HG03520 (cell line): ENCODE measurements at regions not wholly inside any gene's neighbourhood (a gene's known extent, or its start where the extent isn't known, plus 50 kb on each side); places are given as distances from the start of the nearest gene placed in this dataset.
"Not testable (repeated sequence)": the region's sequence is repeated elsewhere in the genome, so short reads cannot be mapped to it uniquely, and the experiment has no call there.

ENCODE experiments used
- ATAC-seq: cut with Tn5 transposase; IDR thresholded peaks from one replicate; pipeline ENCODE4 v1.9.1; 2021; ENCODE audit warnings: mild to moderate bottlenecking, moderate library complexity; ENCODE audit not compliant: unreplicated experiment

DNA sequence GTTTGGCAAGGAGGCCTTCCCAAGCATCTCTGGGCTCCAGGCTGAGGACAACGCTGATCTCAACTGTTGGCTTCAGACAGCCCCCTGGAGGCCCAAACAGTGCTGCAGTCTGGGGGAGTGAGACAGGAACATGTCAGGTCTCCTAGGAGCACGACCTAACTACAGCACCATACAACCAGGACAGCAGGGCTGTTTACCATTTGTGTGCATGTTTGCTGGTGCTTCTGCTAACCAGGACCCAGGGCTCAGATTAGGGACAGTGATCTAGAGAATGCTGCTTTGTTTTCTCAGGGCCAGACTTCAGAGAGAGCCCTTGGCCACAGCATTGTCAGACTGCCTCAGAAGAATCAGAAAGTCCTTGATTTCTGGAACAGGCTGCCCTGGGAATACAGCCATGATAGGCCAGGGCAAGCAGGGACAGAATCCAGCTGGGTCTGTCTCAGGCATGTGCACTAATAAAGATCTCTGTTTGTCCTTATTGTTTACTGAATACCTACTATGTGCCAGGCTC is 126.5 kb downstream of the VPREB1 start:
- no peak for ATAC-seq

DNA sequence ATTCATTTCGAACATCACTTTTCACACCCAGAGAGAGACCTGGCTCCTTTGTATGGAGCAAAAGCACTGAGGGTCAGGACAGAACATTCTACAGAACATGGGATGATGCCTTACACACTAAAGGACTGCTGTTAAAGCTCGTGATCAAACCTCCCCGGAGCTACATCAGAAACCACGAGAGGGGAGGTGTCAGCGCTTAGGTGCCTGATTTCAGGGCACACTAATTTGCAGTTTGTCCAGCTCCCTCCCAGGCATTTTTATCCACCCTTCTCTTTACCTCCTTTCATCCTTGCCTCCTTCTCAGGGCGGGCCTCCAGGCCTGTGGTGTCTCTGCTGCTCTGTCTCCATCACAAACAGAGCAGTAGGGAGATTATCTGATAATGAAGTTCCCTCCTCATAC is 127.5 kb downstream of the VPREB1 start:
- no peak for ATAC-seq

DNA sequence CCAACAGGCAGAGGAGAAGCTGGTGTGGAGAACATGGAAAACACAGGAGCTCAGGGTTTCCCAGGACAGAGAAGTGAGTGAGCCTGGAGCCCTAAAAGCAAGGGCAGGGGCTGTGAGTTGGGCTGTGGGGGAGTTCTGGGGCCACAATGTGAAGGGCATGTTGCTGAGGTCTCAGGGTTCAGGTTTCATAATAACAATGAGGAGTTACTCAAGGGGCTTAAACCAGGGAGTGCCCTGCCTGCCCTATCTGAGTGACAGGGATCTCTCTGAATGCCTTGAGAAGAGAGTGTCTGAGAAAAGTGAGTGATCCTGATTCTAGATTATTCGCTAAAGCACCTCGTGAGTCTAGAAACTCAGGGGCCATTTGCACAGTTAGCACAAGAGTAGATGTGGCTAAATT is 129.6 kb downstream of the VPREB1 start:
- ATAC-seq: no peak

DNA sequence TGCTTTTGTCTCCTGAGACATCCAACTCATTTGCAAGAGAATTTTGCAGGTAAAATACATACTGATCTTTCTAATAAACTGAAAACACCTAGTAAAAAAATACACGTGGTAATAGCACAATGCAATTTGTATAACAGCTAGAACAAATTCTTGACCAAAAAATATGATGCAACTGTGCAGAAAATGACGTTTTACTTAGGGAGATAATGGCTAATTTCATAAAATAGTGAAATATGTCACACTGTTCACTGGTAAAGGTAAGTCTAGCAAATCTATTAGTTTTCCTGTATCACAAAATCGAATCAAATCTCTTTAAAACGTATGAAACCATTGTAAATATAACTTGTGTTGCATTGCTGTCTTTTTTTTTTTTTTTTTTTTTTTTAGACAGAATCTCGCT is 130.0 kb downstream of the VPREB1 start:
- ATAC-seq: no peak

- no peak for ATAC-seq
Measured at GRCh38 chr22:22375576-22376351, 131.2 kb downstream of the VPREB1 start.

DNA sequence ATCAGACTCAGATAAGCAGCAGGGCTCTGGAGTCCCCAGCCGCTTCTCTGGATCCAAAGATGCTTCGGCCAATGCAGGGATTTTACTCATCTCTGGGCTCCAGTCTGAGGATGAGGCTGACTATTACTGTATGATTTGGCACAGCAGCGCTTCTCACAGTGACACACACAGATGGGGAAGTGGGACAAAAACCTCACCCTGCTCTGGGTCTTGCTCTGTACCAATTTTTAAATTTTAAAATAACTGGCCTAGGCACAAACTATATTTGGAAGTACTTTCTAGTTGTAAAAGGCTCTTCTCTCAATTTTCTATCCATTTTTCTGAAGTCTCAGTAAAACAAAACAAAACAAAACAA is 131.7 kb downstream of the VPREB1 start:
- ATAC-seq: no peak

- ATAC-seq: not testable (repeated sequence)
Measured at GRCh38 chr22:22376884-22377283, 131.7 kb downstream of the ZNF280B start.

DNA sequence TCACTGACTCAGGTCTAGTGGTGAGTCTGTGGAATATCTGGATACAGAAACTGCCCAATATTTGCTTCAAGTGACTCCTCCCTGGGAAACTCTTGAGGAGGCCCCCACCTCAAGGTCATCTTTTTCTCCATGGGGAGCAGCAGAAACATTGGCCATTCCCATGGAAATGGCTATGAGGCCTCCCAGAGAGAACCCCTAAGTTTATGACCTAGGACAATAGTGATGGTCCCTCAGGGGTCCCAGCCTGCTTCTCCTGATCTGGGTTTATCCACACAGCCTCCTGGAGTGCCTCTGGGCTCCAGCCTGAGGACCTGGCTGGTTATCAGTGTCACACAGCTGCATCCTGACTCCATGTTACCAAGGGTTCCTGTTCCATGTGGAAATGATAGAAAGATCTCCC is 131.2 kb downstream of the ZNF280B start:
- ATAC-seq: no peak

- ATAC-seq: no peak
Measured at GRCh38 chr22:22378446-22379415, 129.8 kb downstream of the ZNF280B start.

GRCh38 chr22:22380098-22381030 is 128.2 kb downstream of the ZNF280B start:
- ATAC-seq: no peak

DNA sequence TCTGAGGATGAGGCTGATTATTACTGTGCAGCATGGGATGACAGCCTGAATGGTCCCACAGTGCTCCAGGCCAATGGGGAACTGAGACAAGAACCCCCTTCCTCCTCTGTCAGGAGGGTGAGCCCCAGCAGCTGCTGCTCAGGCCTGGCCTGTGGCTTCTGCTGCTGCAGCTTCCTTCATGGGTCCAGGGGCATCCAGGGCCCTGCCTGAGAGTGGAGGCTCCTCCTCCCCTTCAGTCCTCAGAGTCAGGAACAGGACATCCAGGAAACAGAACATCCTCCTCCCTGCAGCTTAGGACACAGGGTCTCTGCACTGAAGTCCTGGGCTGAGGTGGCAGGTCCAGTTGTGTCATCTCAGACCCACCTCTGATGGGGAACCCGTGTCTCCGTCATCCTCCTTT is 127.2 kb downstream of the ZNF280B start:
- ATAC-seq: not testable (repeated sequence)

DNA sequence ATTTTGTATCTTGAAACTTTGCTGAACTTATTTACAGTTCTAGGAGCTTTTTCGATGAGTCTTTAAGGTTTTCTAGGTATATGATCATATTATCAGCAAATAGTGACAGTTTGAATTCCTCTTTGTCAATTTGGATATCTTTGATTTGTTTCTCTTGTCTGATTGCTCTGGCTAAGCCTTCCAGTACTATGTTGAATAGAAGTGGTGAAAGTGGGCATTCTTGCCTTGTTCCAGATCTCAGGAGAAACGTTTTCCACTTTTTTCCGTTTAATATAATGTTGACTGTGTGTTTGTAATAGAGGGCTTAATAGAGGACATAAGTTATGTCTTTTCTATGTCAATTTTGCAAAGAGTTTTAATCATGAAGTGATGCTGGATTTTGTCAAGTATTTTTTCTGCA is 124.3 kb downstream of the ZNF280B start:
- no peak for ATAC-seq

- no peak for ATAC-seq
Measured at GRCh38 chr22:22384668-22385244, 123.8 kb downstream of the ZNF280B start.

- ATAC-seq: no peak
Measured at GRCh38 chr22:22386602-22387385, 121.7 kb downstream of the ZNF280B start.

- ATAC-seq: no peak
Measured at GRCh38 chr22:22387386-22387736, 121.2 kb downstream of the ZNF280B start.

DNA sequence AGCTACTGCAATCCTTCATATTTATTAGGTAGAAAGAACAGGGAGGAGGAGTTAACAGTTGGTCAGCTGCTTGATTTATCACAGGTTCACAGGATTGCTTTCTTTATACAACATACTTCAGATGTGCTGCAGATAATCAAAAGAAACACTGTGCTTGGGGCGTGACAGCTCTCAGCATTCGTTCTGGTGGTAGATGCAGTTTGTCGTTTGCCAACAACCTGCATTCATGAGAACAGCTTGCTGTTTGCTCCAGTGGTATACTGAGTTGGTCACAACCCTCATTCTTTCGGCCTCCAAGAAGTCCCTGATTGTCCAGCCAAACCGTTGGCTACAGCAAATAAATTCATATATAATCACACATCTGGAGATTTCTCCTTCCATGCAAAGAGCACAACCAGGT is 120.5 kb downstream of the ZNF280B start:
- ATAC-seq: no peak

- no peak for ATAC-seq
Measured at GRCh38 chr22:22388494-22388893, 120.0 kb downstream of the ZNF280B start.

- ATAC-seq: no peak
Measured at GRCh38 chr22:22389467-22389866, 119.1 kb downstream of the ZNF280B start.

- no peak for ATAC-seq
Measured at GRCh38 chr22:22390989-22391388, 117.6 kb downstream of the ZNF280B start.

- no peak for ATAC-seq
Measured at GRCh38 chr22:22391543-22391942, 117.0 kb downstream of the ZNF280B start.
